ENCODE measurements at regions not wholly inside any gene's neighbourhood (a gene's known extent, or its start where the extent isn't known, plus 50 kb on each side); places are given as distances from the start of the nearest gene placed in this dataset.

DNA sequence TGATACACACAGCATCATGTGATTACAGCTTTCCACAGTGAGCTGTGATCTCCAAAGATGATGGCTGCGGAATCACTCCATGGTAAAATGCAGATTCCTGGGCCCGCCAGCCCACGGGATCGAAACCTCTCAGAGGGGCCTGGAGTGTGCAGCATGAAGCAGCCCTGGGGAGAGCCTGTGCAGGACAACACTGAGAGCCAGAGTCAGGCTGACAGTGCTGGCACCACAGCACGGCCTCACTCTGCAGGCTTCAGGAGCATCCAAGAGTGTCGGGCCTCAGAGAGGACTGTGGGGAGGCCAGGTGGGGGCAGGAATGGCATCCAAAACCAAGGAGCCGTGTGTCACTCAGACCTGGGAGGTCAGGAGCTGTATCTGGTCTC lies 533.4 kb downstream of the TCERG1L start:
- no peak for TF ChIP-seq POLR2A (IDR thresholded peaks at IDR 0.05)
- TF ChIP-seq, protein P1, sequence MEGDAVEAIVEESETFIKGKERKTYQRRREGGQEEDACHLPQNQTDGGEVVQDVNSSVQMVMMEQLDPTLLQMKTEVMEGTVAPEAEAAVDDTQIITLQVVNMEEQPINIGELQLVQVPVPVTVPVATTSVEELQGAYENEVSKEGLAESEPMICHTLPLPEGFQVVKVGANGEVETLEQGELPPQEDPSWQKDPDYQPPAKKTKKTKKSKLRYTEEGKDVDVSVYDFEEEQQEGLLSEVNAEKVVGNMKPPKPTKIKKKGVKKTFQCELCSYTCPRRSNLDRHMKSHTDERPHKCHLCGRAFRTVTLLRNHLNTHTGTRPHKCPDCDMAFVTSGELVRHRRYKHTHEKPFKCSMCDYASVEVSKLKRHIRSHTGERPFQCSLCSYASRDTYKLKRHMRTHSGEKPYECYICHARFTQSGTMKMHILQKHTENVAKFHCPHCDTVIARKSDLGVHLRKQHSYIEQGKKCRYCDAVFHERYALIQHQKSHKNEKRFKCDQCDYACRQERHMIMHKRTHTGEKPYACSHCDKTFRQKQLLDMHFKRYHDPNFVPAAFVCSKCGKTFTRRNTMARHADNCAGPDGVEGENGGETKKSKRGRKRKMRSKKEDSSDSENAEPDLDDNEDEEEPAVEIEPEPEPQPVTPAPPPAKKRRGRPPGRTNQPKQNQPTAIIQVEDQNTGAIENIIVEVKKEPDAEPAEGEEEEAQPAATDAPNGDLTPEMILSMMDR (IDR thresholded peaks at IDR 0.05), result no peak
